GM19455 (cell line): ENCODE measurements at regions not wholly inside any gene's neighbourhood (a gene's known extent, or its start where the extent isn't known, plus 50 kb on each side); places are given as distances from the start of the nearest gene placed in this dataset.
"Not testable (repeated sequence)": the region's sequence is repeated elsewhere in the genome, so short reads cannot be mapped to it uniquely, and the experiment has no call there.

ENCODE experiments used
- ATAC-seq: cut with Tn5 transposase; IDR thresholded peaks from one replicate; pipeline ENCODE4 v1.9.1; 2021; ENCODE audit not compliant: unreplicated experiment

GRCh38 chr10:2053805-2054204 is 316.5 kb upstream of the ADARB2 start:
- ATAC-seq, result no peak

GRCh38 chr10:2051108-2051507 is 313.8 kb upstream of the ADARB2 start:
- no peak for ATAC-seq

DNA sequence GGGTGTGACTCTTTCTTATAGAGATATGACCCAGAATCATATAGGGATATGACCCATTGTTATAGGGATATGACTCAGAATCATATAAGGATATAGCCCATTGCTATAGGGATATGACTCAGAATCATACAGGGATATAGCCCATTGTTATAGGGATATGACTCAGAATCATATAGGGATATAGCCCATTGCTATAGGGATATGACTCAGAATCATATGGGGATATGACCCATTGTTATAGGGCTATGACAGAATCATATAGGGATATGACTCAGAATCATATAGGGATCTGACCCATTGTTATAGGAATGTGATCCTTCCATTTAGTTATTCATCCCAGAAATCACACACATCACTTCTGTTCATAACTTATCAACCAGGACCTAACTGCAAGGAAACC is 312.2 kb upstream of the ADARB2 start:
- ATAC-seq, result no peak

DNA sequence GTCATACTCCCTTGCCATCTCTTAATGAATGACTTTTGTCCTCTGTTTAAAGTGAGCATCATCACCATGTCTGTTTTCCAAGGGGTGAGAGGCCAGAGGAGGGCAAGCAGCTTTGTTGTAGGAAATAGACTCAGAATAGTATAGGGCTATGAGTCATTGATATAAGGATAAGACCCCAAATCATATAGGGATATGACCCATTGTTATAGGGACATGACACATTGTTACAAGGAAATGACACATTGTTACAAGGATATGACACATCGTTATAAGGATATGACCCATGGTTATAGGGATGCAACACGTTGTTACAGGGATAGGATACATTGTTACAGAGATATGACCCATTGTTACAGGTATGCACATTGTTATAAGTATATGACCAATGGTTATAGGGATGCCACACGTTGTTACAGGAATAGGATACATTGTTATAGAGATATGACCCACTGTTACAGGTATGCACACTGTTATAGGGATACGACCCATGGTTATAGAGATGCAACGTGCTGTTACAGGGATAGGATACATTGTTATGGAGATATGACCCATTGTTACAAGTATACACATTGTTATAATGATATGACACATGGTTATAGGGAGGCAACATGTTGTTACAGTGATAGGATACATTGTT is 311.1 kb upstream of the ADARB2 start:
- no peak for ATAC-seq

- no peak for ATAC-seq
Observed at GRCh38 chr10:2047679-2048078, 310.4 kb upstream of the ADARB2 start.

GRCh38 chr10:2043379-2043778 is 306.1 kb upstream of the ADARB2 start:
- no peak for ATAC-seq

- no peak for ATAC-seq
Observed at GRCh38 chr10:2038036-2038435, 300.7 kb upstream of the ADARB2 start.

DNA sequence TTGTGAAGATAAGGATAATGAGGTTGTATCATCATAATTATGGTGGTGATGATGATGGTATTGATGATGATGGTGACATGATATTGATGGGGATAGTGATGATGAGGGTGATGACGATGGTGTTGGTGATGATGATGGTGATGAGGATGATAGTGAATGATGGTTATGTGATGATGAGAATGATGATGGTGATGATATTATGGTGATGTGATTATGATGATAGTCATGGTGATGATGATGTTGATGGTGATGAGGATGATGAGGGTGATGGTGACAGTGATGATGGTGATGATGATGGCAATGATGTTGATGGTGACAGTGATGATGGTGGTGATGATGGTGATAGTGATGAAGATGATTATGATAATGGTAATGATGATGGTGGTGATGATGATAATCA is 299.9 kb upstream of the ADARB2 start:
- no peak for ATAC-seq

GRCh38 chr10:2036209-2036608 is 298.9 kb upstream of the ADARB2 start:
- no peak for ATAC-seq

DNA sequence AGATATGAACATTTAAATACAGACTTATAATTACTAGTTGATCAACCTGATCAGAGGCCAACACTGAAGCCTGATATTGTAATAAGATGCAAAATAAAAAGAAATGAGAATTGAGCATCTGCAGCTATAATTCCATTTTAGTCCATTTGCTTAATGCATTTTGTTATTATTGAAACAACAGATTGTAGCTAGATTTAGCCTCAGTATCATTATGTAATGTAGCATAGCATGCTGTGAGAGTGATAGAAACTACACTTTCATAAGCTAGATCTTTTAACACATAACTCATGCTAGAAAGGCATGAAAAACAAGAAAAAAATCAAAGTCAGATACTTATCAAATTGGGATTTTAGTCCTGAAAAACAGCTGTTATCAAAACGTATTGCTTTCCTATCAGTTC is 292.7 kb upstream of the ADARB2 start:
- ATAC-seq, result no peak

DNA sequence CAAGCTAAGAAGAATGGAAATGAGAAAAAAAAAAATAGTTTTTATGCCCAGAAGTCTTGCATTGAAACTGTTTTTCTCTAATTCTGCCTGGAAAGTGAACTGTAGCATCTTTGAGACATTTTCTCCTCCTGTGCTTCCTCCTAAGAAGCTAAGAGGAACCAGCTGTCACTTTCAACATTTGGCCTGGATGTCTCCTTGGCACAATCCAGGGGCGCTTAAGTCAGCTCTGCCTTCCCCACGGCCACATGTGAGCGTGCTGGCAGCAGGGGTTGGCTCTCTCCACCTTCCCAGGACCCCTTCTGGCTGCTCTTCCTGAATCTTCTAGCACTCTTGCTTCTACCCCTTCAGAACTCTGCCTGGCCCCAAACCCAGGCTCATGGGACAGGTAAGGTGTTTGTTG is 289.6 kb upstream of the ADARB2 start:
- ATAC-seq, result no peak

GRCh38 chr10:2024750-2025149 is 287.4 kb upstream of the ADARB2 start:
- not testable (repeated sequence) for ATAC-seq

- no peak for ATAC-seq
Observed at GRCh38 chr10:2023687-2024086, 286.4 kb upstream of the ADARB2 start.

GRCh38 chr10:2022401-2022800 is 285.1 kb upstream of the ADARB2 start:
- no peak for ATAC-seq

DNA sequence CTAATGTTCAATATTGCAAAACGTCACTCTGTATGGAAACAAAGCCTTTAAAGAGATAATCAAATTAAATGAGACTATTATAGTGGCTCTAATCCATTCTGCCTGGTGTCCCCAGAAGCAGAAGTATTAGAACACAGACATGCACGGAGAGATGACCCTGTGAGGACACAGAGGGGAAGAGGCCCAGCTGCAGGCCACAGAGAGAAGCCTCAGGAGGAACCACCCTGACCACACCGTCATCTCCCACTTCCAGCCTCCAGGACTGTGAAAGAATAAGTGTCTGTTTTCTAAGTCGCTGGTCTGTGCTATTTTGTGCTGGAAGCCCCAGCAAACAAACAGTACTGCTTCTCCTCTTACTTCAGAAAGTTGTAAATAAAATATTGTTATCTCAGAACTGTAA is 283.5 kb upstream of the ADARB2 start:
- no peak for ATAC-seq

- no peak for ATAC-seq
Observed at GRCh38 chr10:2019803-2020202, 282.5 kb upstream of the ADARB2 start.

GRCh38 chr10:2019281-2019680 is 282.0 kb upstream of the ADARB2 start:
- ATAC-seq, result no peak

DNA sequence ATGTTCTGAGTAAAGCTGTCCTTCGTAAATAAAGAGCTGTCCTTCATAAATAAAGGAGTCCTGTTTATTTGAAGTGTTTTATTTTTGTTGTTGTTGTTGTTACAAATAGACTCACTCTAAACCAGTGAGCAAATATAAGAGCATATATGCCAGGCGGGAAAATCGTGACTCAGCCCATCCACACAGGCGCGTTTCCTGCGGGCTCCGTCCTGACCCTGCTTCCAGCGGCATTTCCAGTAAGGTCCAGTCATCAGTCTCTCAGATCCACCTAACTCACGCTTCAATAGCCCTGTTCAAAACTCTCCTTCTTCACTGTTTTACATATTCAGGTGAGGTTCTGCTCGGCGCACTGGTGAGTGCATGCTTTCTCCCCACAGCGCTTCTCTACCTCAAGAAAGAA is 277.2 kb upstream of the ADARB2 start:
- no peak for ATAC-seq

- no peak for ATAC-seq
Observed at GRCh38 chr10:2012209-2012608, 274.9 kb upstream of the ADARB2 start.

DNA sequence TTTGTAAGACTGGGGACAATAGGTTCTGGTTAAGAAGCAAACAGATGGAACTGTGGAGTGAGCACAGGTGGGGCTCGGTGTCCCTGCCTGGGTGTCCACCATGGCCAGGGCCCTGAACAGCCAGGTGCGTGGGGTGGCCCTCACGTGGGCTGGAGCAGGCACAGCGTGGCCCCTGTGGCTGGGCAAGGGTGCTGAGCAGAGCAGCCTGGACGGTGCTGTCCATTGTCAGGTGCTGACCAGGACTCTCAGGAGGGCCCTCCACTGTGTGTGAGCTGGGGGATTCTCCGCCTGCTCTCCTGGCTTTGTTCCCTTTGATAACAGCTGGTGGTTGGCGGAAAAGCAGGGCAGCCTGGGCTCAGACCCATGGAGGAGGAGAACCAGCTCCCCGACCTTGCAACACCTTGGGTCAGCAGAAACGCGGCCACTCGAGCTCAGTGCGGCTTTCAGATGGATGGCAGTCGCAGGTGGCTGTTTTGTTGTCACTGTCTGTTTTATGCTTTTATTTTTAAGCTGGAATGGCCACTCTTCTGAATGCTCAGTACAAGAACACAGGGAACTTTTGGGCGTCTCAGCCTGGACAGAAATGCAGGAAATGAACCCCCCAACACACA is 273.9 kb upstream of the ADARB2 start:
- no peak for ATAC-seq

DNA sequence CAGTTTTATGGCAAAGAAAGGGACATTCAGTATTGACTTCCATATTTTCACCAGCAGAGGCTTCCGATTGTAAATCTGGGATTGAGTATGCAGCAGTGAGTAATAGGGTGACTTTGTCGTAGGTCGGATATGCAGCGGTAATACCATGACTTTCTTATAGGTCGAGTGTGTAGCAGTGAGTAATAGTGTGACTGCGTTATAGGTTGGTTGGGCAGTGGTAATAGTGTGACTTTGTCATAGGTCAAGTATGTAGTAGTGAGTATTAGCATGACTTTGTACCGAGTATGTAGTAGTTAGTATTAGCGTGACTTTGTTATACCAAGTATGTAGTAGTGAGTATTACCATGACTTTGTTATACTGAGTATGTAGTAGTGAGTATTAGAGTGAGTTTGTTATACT is 268.2 kb upstream of the ADARB2 start:
- no peak for ATAC-seq

- ATAC-seq, result no peak
Observed at GRCh38 chr10:1992930-1993329, 255.6 kb upstream of the ADARB2 start.

DNA sequence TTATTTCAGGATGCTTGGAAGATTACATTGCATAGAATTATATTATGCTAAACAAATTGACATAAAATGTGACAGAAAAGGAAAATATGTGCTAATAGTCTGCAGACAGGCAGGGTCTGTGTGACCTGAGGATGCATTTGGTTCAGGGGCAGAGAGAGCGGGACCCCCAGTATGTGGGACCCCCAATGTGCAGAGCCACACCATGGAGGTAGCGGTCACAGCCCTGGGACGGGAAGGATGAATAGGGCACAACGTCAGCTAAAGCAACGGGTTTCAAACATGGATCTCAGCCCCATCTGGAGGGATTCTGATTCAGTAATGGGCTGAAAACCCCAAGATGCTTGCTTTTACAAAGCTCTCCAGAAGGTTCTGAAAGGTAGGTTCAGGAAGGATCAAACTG is 251.8 kb upstream of the ADARB2 start:
- no peak for ATAC-seq
